Naive thymus-derived CD8-positive, alpha-beta T cell (primary cell): ENCODE measurements at regions not wholly inside any gene's neighbourhood (a gene's known extent, or its start where the extent isn't known, plus 50 kb on each side); places are given as distances from the start of the nearest gene placed in this dataset.

Experiments
- ATAC-seq, 2 donors: fragments of 150-1000 bp; cut with Tn5 transposase in 1 of 2; sonication (Bioruptor Pico), chemical (Tn5 transposase) in 1 of 2; 1 replicate in 1 of 2; 2 replicates in 1 of 2; pipeline ENCODE4 v1.10.0; 2021; ENCODE audit warnings: mild to moderate bottlenecking in 2 of 2, moderate library complexity in 2 of 2
- POLR2A ChIA-PET: fragments of 350-600 bp; sonication (Branson Sonifier 250); formaldehyde crosslinking; loops from one replicate; lab custom pipeline; 2021; ENCODE audit warnings: antibody characterized with exemption; lab: Charles Lee
- DNase-seq, 10 donors: peaks; one replicate each; pipeline versions ENCODE4 v3.0.0 to v3.0.0-alpha.2; 2020 to 2022
- H3K27ac Mint-ChIP-seq, 10 donors: one replicate each; pipeline ENCODE4 v1.8.0; 2020 to 2022; ENCODE audit warnings: mild to moderate bottlenecking in 10 of 10, mixed read lengths in 10 of 10, moderate library complexity in 4 of 10, inconsistent platforms in 1 of 10
- H3K27me3 Mint-ChIP-seq, 5 donors: one replicate each; pipeline ENCODE4 v1.8.0; 2021 to 2022; ENCODE audit warnings: mixed read lengths in 5 of 5
- H3K36me3 Mint-ChIP-seq, 3 donors: one replicate each; pipeline ENCODE4 v1.8.0; 2020 to 2022; ENCODE audit warnings: mixed read lengths in 3 of 3, mild to moderate bottlenecking in 2 of 3, inconsistent platforms in 1 of 3
- H3K4me1 Mint-ChIP-seq, 4 donors: one replicate each; pipeline ENCODE4 v1.8.0; 2021 to 2022; ENCODE audit warnings: mixed read lengths in 4 of 4
- H3K4me3 Mint-ChIP-seq, 10 donors: one replicate each; pipeline ENCODE4 v1.8.0; 2020 to 2022; ENCODE audit warnings: mild to moderate bottlenecking in 10 of 10, mixed read lengths in 10 of 10, moderate library complexity in 6 of 10, inconsistent platforms in 1 of 10
- H3K9me3 Mint-ChIP-seq, 9 donors: one replicate each; pipeline ENCODE4 v1.8.0; 2020 to 2022; ENCODE audit warnings: mixed read lengths in 9 of 9, mild to moderate bottlenecking in 3 of 9, inconsistent platforms in 1 of 9, moderate library complexity in 1 of 9

- Mint-ChIP-seq H3K4me1 (no peaks in the 10 kb centered on the region), H3K4me3 (no peak overlapping the region), H3K9me3 (peaks cover 0 to 15% (median 4%) of the 10 kb centered on the region in 9 donors), H3K36me3 (peaks cover 0 to 5% (median 3%) of the 10 kb centered on the region in 3 donors), H3K27ac (no peak overlapping the region), H3K27me3 (peaks cover 0 to 2% (median 0%) of the 10 kb centered on the region in 5 donors)
- POLR2A ChIA-PET: no interaction called here
- DNase-seq (no peak), ATAC-seq (no peak)
Observed at GRCh38 chr15:70195587-70196305, 98.0 kb upstream of the TLE3 start.

DNA sequence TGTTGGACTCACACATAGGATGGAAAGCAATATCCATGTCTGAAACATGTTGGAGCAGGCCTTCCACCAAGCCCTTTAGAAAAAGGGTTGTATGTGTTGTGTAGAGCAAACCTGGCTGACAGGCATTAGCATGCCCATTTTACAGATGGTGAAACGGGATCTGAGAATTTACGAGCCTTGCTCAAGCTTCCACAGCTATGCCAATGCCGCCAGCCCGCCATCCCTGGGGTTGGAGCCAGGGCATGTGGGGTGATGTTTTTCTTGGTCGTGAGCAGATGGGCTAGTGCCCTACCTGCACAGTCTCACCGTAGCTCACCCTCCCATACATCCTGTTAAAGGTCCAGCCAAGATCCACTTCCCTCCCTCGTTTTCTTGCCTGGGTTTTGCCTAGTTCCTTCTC lies 97.5 kb upstream of the TLE3 start:
- H3K9me3 Mint-ChIP-seq: peaks cover 0 to 15% (median 4%) of the 10 kb centered on the region in 9 donors
- no peak for DNase-seq
- H3K4me3 Mint-ChIP-seq: no peak overlapping the region
- H3K36me3 Mint-ChIP-seq: peaks cover 0 to 5% (median 3%) of the 10 kb centered on the region in 3 donors
- no peak overlapping the region for H3K27ac Mint-ChIP-seq
- POLR2A ChIA-PET: no interaction called here
- H3K4me1 Mint-ChIP-seq: no peaks in the 10 kb centered on the region
- no peak for ATAC-seq
- H3K27me3 Mint-ChIP-seq: peaks cover 0 to 2% (median 0%) of the 10 kb centered on the region in 5 donors

GRCh38 chr15:70194266-70194665 lies 96.5 kb upstream of the TLE3 start:
- ATAC-seq: no peak
- Mint-ChIP-seq H3K36me3 (peaks cover 0 to 5% (median 3%) of the 10 kb centered on the region in 3 donors), H3K9me3 (peaks cover 0 to 15% (median 4%) of the 10 kb centered on the region in 9 donors), H3K27me3 (peaks cover 0 to 2% (median 0%) of the 10 kb centered on the region in 5 donors), H3K27ac (no peak overlapping the region), H3K4me1 (no peaks in the 10 kb centered on the region), H3K4me3 (no peak overlapping the region)
- DNase-seq: no peak
- POLR2A ChIA-PET: no interaction called here

DNA sequence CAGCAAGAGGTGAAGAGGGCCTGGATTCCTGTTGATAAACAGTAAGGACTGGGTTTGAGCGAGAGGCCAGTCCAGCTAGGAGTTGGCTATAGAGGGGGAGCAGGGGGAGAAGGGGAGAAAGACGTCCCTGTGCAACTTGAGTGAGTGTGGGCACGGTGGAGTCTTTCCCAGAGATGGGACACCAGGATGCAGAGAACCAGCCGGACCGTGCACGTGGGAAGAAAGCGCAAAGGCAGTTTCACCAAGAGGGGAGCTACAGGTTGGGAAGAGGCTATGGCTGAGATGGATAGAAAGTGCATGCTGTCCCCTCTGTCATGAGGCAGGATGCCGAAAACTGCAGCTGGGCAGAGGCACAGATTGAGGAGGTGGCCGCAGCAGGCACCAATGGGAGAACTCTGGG lies 96.0 kb upstream of the TLE3 start:
- H3K27ac Mint-ChIP-seq: no peak overlapping the region
- H3K27me3 Mint-ChIP-seq: peaks cover 0 to 2% (median 0%) of the 10 kb centered on the region in 5 donors
- H3K9me3 Mint-ChIP-seq: peaks cover 0 to 15% (median 4%) of the 10 kb centered on the region in 9 donors
- no peaks in the 10 kb centered on the region for H3K4me1 Mint-ChIP-seq
- H3K36me3 Mint-ChIP-seq: peaks cover 0 to 5% (median 3%) of the 10 kb centered on the region in 3 donors
- POLR2A ChIA-PET: no interaction called here
- ATAC-seq: no peak
- H3K4me3 Mint-ChIP-seq: no peak overlapping the region
- no peak for DNase-seq

- H3K4me1 Mint-ChIP-seq: no peaks in the 10 kb centered on the region
- DNase-seq (no peak), ATAC-seq (no peak)
- H3K9me3 Mint-ChIP-seq: peaks cover 0 to 15% (median 4%) of the 10 kb centered on the region in 9 donors
- H3K36me3 Mint-ChIP-seq: peaks cover 0 to 5% (median 3%) of the 10 kb centered on the region in 3 donors
- H3K27ac Mint-ChIP-seq: no peak overlapping the region
- H3K27me3 Mint-ChIP-seq: peaks cover 0 to 2% (median 0%) of the 10 kb centered on the region in 5 donors
- POLR2A ChIA-PET: no interaction called here
- H3K4me3 Mint-ChIP-seq: no peak overlapping the region
Observed at GRCh38 chr15:70192490-70192889, 94.8 kb upstream of the TLE3 start.

- POLR2A ChIA-PET: no interaction called here
- Mint-ChIP-seq H3K27ac (no peak overlapping the region), H3K9me3 (peaks cover 0 to 15% (median 4%) of the 10 kb centered on the region in 9 donors), H3K4me3 (no peak overlapping the region), H3K36me3 (peaks cover 0 to 5% (median 3%) of the 10 kb centered on the region in 3 donors), H3K4me1 (no peaks in the 10 kb centered on the region), H3K27me3 (peaks cover 0 to under 1% (median 0%) of the 10 kb centered on the region in 5 donors)
- DNase-seq: no peak
- ATAC-seq: no peak
Observed at GRCh38 chr15:70192041-70192440, 94.3 kb upstream of the TLE3 start.

DNA sequence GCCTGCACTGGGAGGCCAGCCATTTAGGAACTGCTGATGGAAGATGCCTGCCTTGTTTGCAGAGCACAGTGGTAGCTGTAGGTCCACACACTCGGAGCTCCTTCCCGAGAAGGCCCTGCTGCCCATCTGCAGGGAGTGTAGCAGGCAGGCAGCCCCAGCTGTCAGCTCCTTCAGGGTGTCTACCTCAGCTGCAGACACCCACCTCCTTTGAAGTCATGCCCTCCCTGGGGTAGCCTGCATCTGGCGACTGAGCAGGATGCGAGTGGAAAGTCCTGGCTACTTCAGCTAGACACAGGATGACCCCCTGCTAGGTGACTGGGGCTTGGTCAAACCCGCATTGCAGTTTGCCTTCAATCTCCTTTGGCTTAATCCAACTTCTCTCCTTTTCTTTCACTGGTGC lies 93.2 kb upstream of the TLE3 start:
- POLR2A ChIA-PET: no interaction called here
- ATAC-seq (no peak), DNase-seq (no peak)
- peaks cover 0 to 3% (median 0%) of the 10 kb centered on the region in 4 donors for H3K4me1 Mint-ChIP-seq
- H3K27me3 Mint-ChIP-seq: peaks cover 0 to 6% (median 2%) of the 10 kb centered on the region in 5 donors
- H3K36me3 Mint-ChIP-seq: peaks cover 0 to 5% (median 3%) of the 10 kb centered on the region in 3 donors
- no peak overlapping the region for H3K27ac Mint-ChIP-seq
- H3K9me3 Mint-ChIP-seq: peaks cover 0 to 15% (median 4%) of the 10 kb centered on the region in 9 donors
- no peak overlapping the region for H3K4me3 Mint-ChIP-seq

DNA sequence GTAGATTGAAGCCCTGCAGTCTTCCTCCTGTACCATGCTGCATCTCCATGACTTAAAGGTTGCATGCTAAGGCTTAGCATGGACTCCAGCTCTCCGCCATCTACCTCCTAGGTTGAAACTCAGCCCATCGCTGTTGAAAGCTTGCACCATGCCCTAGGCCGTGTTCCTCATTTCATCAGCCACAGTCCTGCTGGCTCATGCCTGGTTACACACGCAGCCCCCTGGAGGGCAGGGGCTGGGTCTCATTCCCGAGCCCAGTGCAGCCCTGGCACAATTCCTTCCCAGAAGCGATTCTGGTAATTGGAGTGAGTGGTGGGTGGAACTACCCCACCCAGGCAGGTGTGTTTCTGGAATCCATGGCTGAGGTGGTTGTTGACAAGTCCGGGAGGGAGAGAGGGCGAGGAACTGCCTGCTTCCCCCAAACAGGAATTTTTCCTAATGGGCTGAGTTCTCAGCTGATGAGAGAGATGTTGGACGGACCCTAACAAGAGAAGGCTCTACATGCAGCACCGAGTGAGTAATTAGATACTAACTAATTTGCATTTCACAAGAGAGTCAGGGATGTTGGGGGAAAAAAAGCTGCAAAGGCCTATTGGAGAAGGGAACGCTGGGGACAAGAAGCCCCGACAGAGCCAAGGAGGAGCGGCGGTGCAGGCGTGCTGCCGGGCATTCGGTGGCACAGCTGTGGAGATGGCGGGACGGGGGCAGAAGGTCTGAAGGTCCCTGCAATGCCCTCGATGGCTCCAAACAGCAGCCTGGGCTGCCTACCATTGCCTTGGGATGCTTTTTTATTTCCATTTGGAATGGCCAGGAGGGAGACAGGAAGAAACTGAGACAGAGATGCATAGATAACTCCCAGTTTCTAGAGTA lies 92.3 kb upstream of the TLE3 start:
- ATAC-seq (no peak), DNase-seq (no peak)
- Mint-ChIP-seq H3K4me3 (no peak overlapping the region), H3K27ac (no peak overlapping the region), H3K36me3 (peaks cover 0 to 5% (median 3%) of the 10 kb centered on the region in 3 donors), H3K9me3 (peaks cover 0 to 15% (median 4%) of the 10 kb centered on the region in 9 donors), H3K27me3 (peaks cover 0 to 6% (median 2%) of the 10 kb centered on the region in 5 donors), H3K4me1 (peaks cover 0 to 6% (median 0%) of the 10 kb centered on the region in 4 donors)
- POLR2A ChIA-PET: no interaction called here

DNA sequence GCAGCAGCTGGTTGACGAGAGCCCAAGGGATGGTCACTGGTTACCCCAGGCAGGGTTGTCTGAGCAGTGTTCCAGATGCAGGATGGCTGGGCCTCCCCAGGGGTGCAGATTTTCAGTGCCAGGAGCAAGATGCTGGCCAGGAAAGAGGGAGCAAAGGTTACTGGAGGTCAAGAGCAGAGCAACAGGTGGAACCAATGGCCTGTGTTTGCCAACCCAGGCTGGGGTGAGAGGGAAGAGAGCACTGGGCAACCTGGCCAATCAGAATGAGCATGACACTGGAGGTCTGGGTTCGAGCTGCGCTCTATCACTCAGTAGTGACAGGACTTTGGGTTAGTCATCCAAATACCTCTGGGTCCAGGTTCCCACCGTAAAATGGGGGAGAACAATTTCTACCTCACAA lies 90.6 kb upstream of the TLE3 start:
- no peak for DNase-seq
- Mint-ChIP-seq H3K4me1 (peaks cover 0 to 6% (median 1%) of the 10 kb centered on the region in 4 donors), H3K4me3 (no peak overlapping the region), H3K27ac (no peak overlapping the region), H3K27me3 (peaks cover 0 to 6% (median 2%) of the 10 kb centered on the region in 5 donors), H3K9me3 (peaks cover 0 to 15% (median 4%) of the 10 kb centered on the region in 9 donors), H3K36me3 (peaks cover 0 to 5% (median 3%) of the 10 kb centered on the region in 3 donors)
- no peak for ATAC-seq
- POLR2A ChIA-PET: no interaction called here

DNA sequence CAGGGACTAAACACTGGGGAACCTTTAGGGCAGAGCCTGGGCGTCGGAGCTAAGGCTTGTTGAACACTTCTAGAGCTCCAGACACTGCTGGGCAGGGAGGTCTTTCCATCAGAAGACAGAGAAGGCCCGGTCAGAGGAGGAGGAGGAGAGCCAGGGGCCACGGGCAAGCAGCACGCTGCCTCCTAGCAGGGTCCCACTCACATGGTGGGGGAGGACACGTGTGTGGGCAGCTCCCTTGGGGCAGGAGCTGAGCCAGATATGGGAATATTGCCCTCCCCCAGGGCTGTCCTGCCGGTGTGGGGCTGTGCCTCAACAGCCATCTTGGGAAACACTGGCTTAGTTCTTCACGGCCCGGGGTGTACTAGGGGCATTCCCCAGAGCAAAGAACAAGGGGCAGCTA lies 89.6 kb upstream of the TLE3 start:
- H3K4me1 Mint-ChIP-seq: peaks cover 0 to 6% (median 2%) of the 10 kb centered on the region in 4 donors
- H3K27ac Mint-ChIP-seq: no peak overlapping the region
- POLR2A ChIA-PET: no interaction called here
- peaks cover 0 to 13% (median 4%) of the 10 kb centered on the region in 9 donors for H3K9me3 Mint-ChIP-seq
- H3K27me3 Mint-ChIP-seq: peaks cover 0 to 9% (median 4%) of the 10 kb centered on the region in 5 donors
- no peak overlapping the region for H3K4me3 Mint-ChIP-seq
- no peak for DNase-seq
- no peak for ATAC-seq
- peaks cover 0 to 5% (median 3%) of the 10 kb centered on the region in 3 donors for H3K36me3 Mint-ChIP-seq

GRCh38 chr15:70186152-70186551 lies 88.4 kb upstream of the TLE3 start:
- no peak for DNase-seq
- Mint-ChIP-seq H3K36me3 (no peaks in the 10 kb centered on the region), H3K27ac (no peak overlapping the region), H3K9me3 (peaks cover 0 to 3% (median 0%) of the 10 kb centered on the region in 9 donors), H3K4me1 (peaks cover 2 to 8% (median 6%) of the 10 kb centered on the region in 4 donors), H3K27me3 (peaks cover 0 to 12% (median 7%) of the 10 kb centered on the region in 5 donors), H3K4me3 (no peak overlapping the region)
- POLR2A ChIA-PET: no interaction called here
- no peak for ATAC-seq

GRCh38 chr15:70185251-70185711 lies 87.6 kb upstream of the TLE3 start:
- ATAC-seq (no peak), DNase-seq (no peak)
- Mint-ChIP-seq H3K27ac (peak overlapping the region in 1 of 10 donors; percentile 36), H3K36me3 (no peaks in the 10 kb centered on the region), H3K4me1 (peaks cover 5 to 12% (median 9%) of the 10 kb centered on the region in 4 donors), H3K27me3 (peaks cover 0 to 12% (median 7%) of the 10 kb centered on the region in 5 donors), H3K9me3 (no peaks in the 10 kb centered on the region), H3K4me3 (no peak overlapping the region)
- POLR2A ChIA-PET: no interaction called here
